Ishikawa (cell line): ENCODE measurements at regions not wholly inside any gene's neighbourhood (a gene's known extent, or its start where the extent isn't known, plus 50 kb on each side); places are given as distances from the start of the nearest gene placed in this dataset.

Experiments used
- CEBPB ChIP-seq: IDR thresholded peaks from 2 replicates; pipeline ENCODE4 v1.6.1; 2012
- CREB1 ChIP-seq: IDR thresholded peaks from 2 replicates; pipeline ENCODE4 v1.6.1; 2012; ENCODE audit warnings: low read depth
- EGR1 ChIP-seq: IDR thresholded peaks from 2 replicates; pipeline ENCODE4 v1.6.1; 2012
- EP300 ChIP-seq: IDR thresholded peaks from 2 replicates; pipeline ENCODE4 v1.6.1; 2012; ENCODE audit warnings: borderline replicate concordance
- FOXM1 ChIP-seq: IDR thresholded peaks from 2 replicates; pipeline ENCODE4 v1.6.1; 2012; ENCODE audit warnings: low read depth, borderline replicate concordance
- MAX ChIP-seq: IDR thresholded peaks from 2 replicates; pipeline ENCODE4 v1.6.1; 2012
- NFIC ChIP-seq: IDR thresholded peaks from 2 replicates; pipeline ENCODE4 v1.6.1; 2012
- RAD21 ChIP-seq: IDR thresholded peaks from 2 replicates; pipeline ENCODE4 v1.6.1; 2012; ENCODE audit warnings: low read depth
- REST ChIP-seq: IDR thresholded peaks from 2 replicates; pipeline ENCODE4 v1.6.1; 2012; ENCODE audit warnings: low read depth, mild to moderate bottlenecking
- TAF1 ChIP-seq: IDR thresholded peaks from 2 replicates; pipeline ENCODE4 v1.6.1; 2012; ENCODE audit warnings: low read depth, mild to moderate bottlenecking
- USF1 ChIP-seq: IDR thresholded peaks from 2 replicates; pipeline ENCODE4 v1.6.1; 2012

DNA sequence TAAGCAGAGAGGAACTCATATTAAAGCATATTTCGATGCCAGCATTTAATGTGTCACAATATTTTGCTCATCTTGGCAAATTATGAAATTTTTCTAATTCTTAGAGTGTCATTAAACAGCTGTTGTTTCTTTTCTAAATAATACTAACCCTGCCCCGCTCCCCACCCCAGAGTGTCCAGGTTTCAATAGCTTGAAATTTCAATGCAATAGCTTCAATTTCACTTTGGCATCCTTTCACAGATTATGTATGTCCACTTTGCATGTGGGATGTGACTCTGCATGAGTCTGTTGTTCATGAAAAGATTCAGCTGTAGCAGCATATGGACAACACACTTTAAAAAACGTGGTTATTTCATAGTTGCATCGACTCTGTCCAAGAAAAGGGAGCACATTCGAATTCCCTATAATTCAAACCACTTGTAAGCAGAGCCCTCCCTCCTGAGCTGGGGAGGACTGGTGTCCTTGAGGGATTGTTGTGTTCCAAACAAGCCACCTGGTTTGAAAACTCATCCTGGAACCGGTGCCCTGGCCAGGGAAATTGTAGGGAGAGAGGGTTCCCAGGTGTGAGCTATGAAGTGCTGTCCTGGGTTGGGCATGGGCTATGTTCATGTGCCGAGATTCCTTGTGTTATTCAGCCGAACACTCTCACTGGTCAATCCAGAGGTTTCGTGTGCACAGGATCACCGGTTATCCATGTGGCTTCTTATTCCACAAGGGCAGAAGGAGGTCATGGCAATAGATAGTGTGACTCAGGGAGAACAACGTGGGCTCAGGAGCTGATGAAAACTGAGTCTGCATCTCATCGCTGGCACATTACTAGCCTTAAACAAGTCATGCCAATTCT lies 64.6 kb upstream of the CREB5 start:
- no peak for TF ChIP-seq TAF1
- TF ChIP-seq REST: no peak
- TF ChIP-seq FOXM1: no peak
- no peak for TF ChIP-seq MAX
- no peak for TF ChIP-seq EP300
- TF ChIP-seq CREB1: no peak
- TF ChIP-seq CEBPB: no peak
- no peak for TF ChIP-seq USF1
- no peak for TF ChIP-seq NFIC
- no peak for TF ChIP-seq EGR1
- no peak for TF ChIP-seq RAD21
